ENCODE measurements at regions not wholly inside any gene's neighbourhood (a gene's known extent, or its start where the extent isn't known, plus 50 kb on each side); places are given as distances from the start of the nearest gene placed in this dataset.

- Histone ChIP-seq H3K9ac (ENCODE audit: control insufficient read depth, extremely low read depth, insufficient read depth, low read length) (no peak overlapping the region), H3K79me2 (ENCODE audit: control insufficient read depth, insufficient read depth, low read length) (no peaks in the 10 kb centered on the region), H3K27ac (ENCODE audit: control insufficient read depth, insufficient read depth, low read length) (no peak overlapping the region), H3K4me1 (ENCODE audit: control insufficient read depth, extremely low read depth, insufficient read depth, low read length) (no peaks in the 10 kb centered on the region), H3K36me3 (ENCODE audit: control insufficient read depth in 2 of 2, extremely low read depth in 1 of 2, insufficient read depth in 2 of 2, low read length in 2 of 2) (no peaks in the 10 kb centered on the region), H3K9me3 (ENCODE audit: control insufficient read depth, low read depth, low read length) (no peaks in the 10 kb centered on the region), H2AFZ (ENCODE audit: control insufficient read depth, low read length) (no peak overlapping the region), H4K20me1 (ENCODE audit: control insufficient read depth, extremely low read depth, insufficient read depth, low read length) (no peaks in the 10 kb centered on the region), H3K4me3 (ENCODE audit: control insufficient read depth in 2 of 3, extremely low read depth in 1 of 3, insufficient read depth in 2 of 3, low read depth in 1 of 3, low read length in 3 of 3) (no peak overlapping the region), H3K9me1 (ENCODE audit: control insufficient read depth, extremely low read depth, insufficient read depth, low read length) (no peaks in the 10 kb centered on the region), H3K27me3 (ENCODE audit: control insufficient read depth, extremely low read depth, insufficient read depth, low read length) (no peaks in the 10 kb centered on the region), H3K4me2 (ENCODE audit: control insufficient read depth, extremely low read depth, insufficient read depth, low read depth, low read length) (no peak overlapping the region)
- no peak for DNase-seq (ENCODE audit: low read depth, low spot score)
- dilution Hi-C loops (cut with MboI; ENCODE audit: extremely low pct_ligation_motif_present, low sequenced_read_pairs): no loop called here
- FAIRE-seq: no peak
- TF ChIP-seq CTCF (optimal IDR thresholded peaks at IDR 0.05 in 1 of 3, IDR thresholded peaks at IDR 0.05 in 1 of 3, conservative IDR thresholded peaks at IDR 0.05 in 1 of 3; ENCODE audit: extremely low read depth in 1 of 3, insufficient read depth in 2 of 3, low read length in 3 of 3): no peak
- TF ChIP-seq EZH2 (IDR thresholded peaks at IDR 0.05; ENCODE audit: low read length): no peak
Observed at GRCh38 chr13:76481738-76482137, 404.5 kb downstream of the KCTD12 start.

- dilution Hi-C loops (cut with MboI; ENCODE audit: extremely low pct_ligation_motif_present, low sequenced_read_pairs): loop anchor here (25.0 kb wide), 1 partner anchor 588 kb away; no protein-coding TSS in a partner anchor
- peaks cover 3% of the 10 kb centered on the region for H3K27me3 ChIP-seq (ENCODE audit: control insufficient read depth, extremely low read depth, insufficient read depth, low read length)
- FAIRE-seq: no peak
- H3K27ac ChIP-seq (ENCODE audit: control insufficient read depth, insufficient read depth, low read length): no peak overlapping the region
- no peaks in the 10 kb centered on the region for H3K79me2 ChIP-seq (ENCODE audit: control insufficient read depth, insufficient read depth, low read length)
- no peak for DNase-seq (ENCODE audit: low read depth, low spot score)
- no peaks in the 10 kb centered on the region for H3K9me1 ChIP-seq (ENCODE audit: control insufficient read depth, extremely low read depth, insufficient read depth, low read length)
- TF ChIP-seq EZH2 (IDR thresholded peaks at IDR 0.05; ENCODE audit: low read length) (no peak), CTCF (optimal IDR thresholded peaks at IDR 0.05 in 1 of 3, IDR thresholded peaks at IDR 0.05 in 1 of 3, conservative IDR thresholded peaks at IDR 0.05 in 1 of 3; ENCODE audit: extremely low read depth in 1 of 3, insufficient read depth in 2 of 3, low read length in 3 of 3) (no peak)
- no peaks in the 10 kb centered on the region for H3K9me3 ChIP-seq (ENCODE audit: control insufficient read depth, low read depth, low read length)
- H3K9ac ChIP-seq (ENCODE audit: control insufficient read depth, extremely low read depth, insufficient read depth, low read length): no peak overlapping the region
- H3K36me3 ChIP-seq (ENCODE audit: control insufficient read depth in 2 of 2, extremely low read depth in 1 of 2, insufficient read depth in 2 of 2, low read length in 2 of 2): no peaks in the 10 kb centered on the region
- H3K4me3 ChIP-seq (ENCODE audit: control insufficient read depth in 2 of 3, extremely low read depth in 1 of 3, insufficient read depth in 2 of 3, low read depth in 1 of 3, low read length in 3 of 3): no peak overlapping the region
- H4K20me1 ChIP-seq (ENCODE audit: control insufficient read depth, extremely low read depth, insufficient read depth, low read length): no peaks in the 10 kb centered on the region
- no peaks in the 10 kb centered on the region for H3K4me1 ChIP-seq (ENCODE audit: control insufficient read depth, extremely low read depth, insufficient read depth, low read length)
- H2AFZ ChIP-seq (ENCODE audit: control insufficient read depth, low read length): no peak overlapping the region
- H3K4me2 ChIP-seq (ENCODE audit: control insufficient read depth, extremely low read depth, insufficient read depth, low read depth, low read length): no peak overlapping the region
Observed at GRCh38 chr13:76474966-76475365, 411.2 kb downstream of the KCTD12 start.
